HepG2 (cell line): ENCODE measurements at regions not wholly inside any gene's neighbourhood (a gene's known extent, or its start where the extent isn't known, plus 50 kb on each side); places are given as distances from the start of the nearest gene placed in this dataset.

Experiments
- CREBL2 ChIP-seq: sonication (generic); formaldehyde crosslinking; IDR thresholded peaks from 2 replicates; pipeline ENCODE4 v1.8.1; 2023; ENCODE audit warnings: missing genetic modification reagents, mild to moderate bottlenecking, borderline replicate concordance
- DBP ChIP-seq: sonication (generic); formaldehyde crosslinking; IDR thresholded peaks from 2 replicates; pipeline ENCODE4 v1.4.0; 2020; ENCODE audit warnings: missing genetic modification reagents; ENCODE audit errors: not compliant biosample characterization
- FOSL1 ChIP-seq: sonication (generic); formaldehyde crosslinking; IDR thresholded peaks from 2 replicates; pipeline ENCODE4 v1.9.0; 2021; ENCODE audit warnings: missing genetic modification reagents, borderline replicate concordance
- FOXK2 ChIP-seq: fragments of 450-650 bp; IDR thresholded peaks from 2 replicates; pipeline ENCODE4 v1.6.1; 2016
- IRX3 ChIP-seq: sonication (generic); formaldehyde crosslinking; IDR thresholded peaks from 2 replicates; pipeline ENCODE4 v1.8.1; 2023; ENCODE audit warnings: mild to moderate bottlenecking, low read depth, missing genetic modification reagents, borderline replicate concordance
- KDM2A ChIP-seq: sonication (generic); formaldehyde crosslinking; IDR thresholded peaks from 2 replicates; pipeline ENCODE4 v1.4.0; 2020; ENCODE audit warnings: low read depth, missing genetic modification reagents, borderline replicate concordance
- KMT2A ChIP-seq: sonication (generic); formaldehyde crosslinking; IDR thresholded peaks from 2 replicates; pipeline ENCODE4 v1.4.0; 2020; ENCODE audit warnings: missing genetic modification reagents
- MXI1 ChIP-seq: IDR thresholded peaks from 3 replicates; pipeline ENCODE4 v1.6.1; 2012; ENCODE audit warnings: low read depth, low read length, inconsistent platforms, borderline replicate concordance
- NFKB2 ChIP-seq: sonication (generic); formaldehyde crosslinking; IDR thresholded peaks from 2 replicates; pipeline ENCODE4 v1.4.0; 2020; ENCODE audit warnings: missing genetic modification reagents, borderline replicate concordance
- POLR2A ChIP-seq, 2 experiments: IDR thresholded peaks; 2 replicates each; pipeline ENCODE4 v1.6.1; 2011; ENCODE audit warnings: low read depth in 2 of 2, low read length in 2 of 2, mild to moderate bottlenecking in 1 of 2, moderate library complexity in 1 of 2; ENCODE audit not compliant: insufficient read depth in 1 of 2
- SNAI1 ChIP-seq: sonication (generic); formaldehyde crosslinking; IDR thresholded peaks from 2 replicates; pipeline ENCODE4 v1.5.0; 2020; ENCODE audit warnings: mild to moderate bottlenecking, missing genetic modification reagents, borderline replicate concordance
- SOX13 ChIP-seq, 3 experiments: fragments of 450-650 bp in 1 of 3; sonication (generic) in 1 of 3; formaldehyde crosslinking in 1 of 3; IDR thresholded peaks in 2 of 3; conservative IDR thresholded peaks in 1 of 3; 2 replicates each; pipeline versions ENCODE4 v1.5.0 to v1.6.1; 2016 to 2020; ENCODE audit warnings: antibody characterized with exemption in 1 of 3, mild to moderate bottlenecking in 1 of 3, missing compliant biosample characterization in 1 of 3, missing genetic modification reagents in 1 of 3, moderate library complexity in 1 of 3
- SRF ChIP-seq: IDR thresholded peaks from 2 replicates; pipeline ENCODE4 v1.6.1; 2011; ENCODE audit warnings: mild to moderate bottlenecking, low read depth, low read length, moderate library complexity
- SRSF1 ChIP-seq: fragments of 200-400 bp; formaldehyde crosslinking; optimal IDR thresholded peaks from 2 replicates; pipeline ENCODE3; 2017; ENCODE audit warnings: mild to moderate bottlenecking, low read depth, low read length, moderate library complexity
- ZBTB14 ChIP-seq: sonication (generic); formaldehyde crosslinking; IDR thresholded peaks from 2 replicates; pipeline ENCODE4 v1.4.0; 2020; ENCODE audit warnings: missing genetic modification reagents
- ZBTB21 ChIP-seq: sonication (generic); formaldehyde crosslinking; IDR thresholded peaks from 2 replicates; pipeline ENCODE4 v1.4.0; 2020; ENCODE audit warnings: missing genetic modification reagents
- ZBTB25 ChIP-seq: IDR thresholded peaks from 2 replicates; pipeline ENCODE4 v1.6.1; 2018; ENCODE audit warnings: missing genetic modification reagents
- ZNF20 ChIP-seq: sonication (generic); formaldehyde crosslinking; IDR thresholded peaks from 2 replicates; pipeline ENCODE4 v1.4.0; 2020; ENCODE audit warnings: mild to moderate bottlenecking, moderate library complexity, missing genetic modification reagents
- ZNF503 ChIP-seq: sonication (generic); formaldehyde crosslinking; IDR thresholded peaks from 2 replicates; pipeline ENCODE4 v1.4.0; 2020; ENCODE audit warnings: missing genetic modification reagents
- ZNF549 ChIP-seq: sonication (generic); formaldehyde crosslinking; IDR thresholded peaks from 2 replicates; pipeline ENCODE4 v1.5.0; 2020; ENCODE audit warnings: missing genetic modification reagents
- ZNF670 ChIP-seq: sonication (generic); formaldehyde crosslinking; IDR thresholded peaks from 2 replicates; pipeline ENCODE4 v1.8.0; 2022; ENCODE audit warnings: mild to moderate bottlenecking, missing genetic modification reagents, borderline replicate concordance
- ZNF724P ChIP-seq: sonication (generic); formaldehyde crosslinking; IDR thresholded peaks from 2 replicates; pipeline ENCODE4 v1.8.0; 2022; ENCODE audit warnings: missing genetic modification reagents, borderline replicate concordance
- ZUFSP ChIP-seq: sonication (generic); formaldehyde crosslinking; IDR thresholded peaks from 2 replicates; pipeline ENCODE4 v1.9.0; 2021; ENCODE audit warnings: missing genetic modification reagents, mild to moderate bottlenecking, borderline replicate concordance

- TF ChIP-seq ZBTB25 (no peak), ZNF549 (no peak), MXI1 (peak; percentile 54; the same call in 1 of the 3 replicates), FOXK2 (no peak), SOX13 (IDR thresholded peaks at IDR 0.05) (peak; percentile 48; the same call in 1 of the 2 replicates), SOX13 (CRISPR knock-in tag; conservative IDR thresholded peaks at IDR 0.05 in 1 of 2, IDR thresholded peaks at IDR 0.05 in 1 of 2) (peak in 1 of 2 experiments; percentile 55; a peak in 2 of 4 replicates), KMT2A (CRISPR knock-in tag) (no peak), ZNF724P (CRISPR knock-in tag) (no peak), CREBL2 (CRISPR knock-in tag) (no peak), POLR2A (IDR thresholded peaks at IDR 0.05; ENCODE audit: insufficient read depth in 1 of 2, low read depth in 2 of 2, low read length in 2 of 2) (no peak), NFKB2 (no peak), DBP (no peak), ZUFSP (no peak), SNAI1 (no peak), ZNF503 (no peak), ZBTB21 (no peak), ZBTB14 (CRISPR knock-in tag) (no peak), SRSF1 (no peak), ZNF670 (CRISPR knock-in tag) (no peak), FOSL1 (CRISPR knock-in tag) (no peak), SRF (no peak), KDM2A (CRISPR knock-in tag) (no peak), IRX3 (CRISPR knock-in tag) (no peak), ZNF20 (CRISPR knock-in tag) (no peak)
Observed at GRCh38 chr2:41894563-41895333, 153.1 kb upstream of the PKDCC start (continued).
